ENCODE measurements at regions not wholly inside any gene's neighbourhood (a gene's known extent, or its start where the extent isn't known, plus 50 kb on each side); places are given as distances from the start of the nearest gene placed in this dataset.

- no peak for DNase-seq
These were observed 256.5 kb downstream of the MYCN start for GRCh38 chr2:16196687-16197503.

- no peak for DNase-seq
These were observed 255.3 kb downstream of the MYCN start for GRCh38 chr2:16195681-16196070.

DNA sequence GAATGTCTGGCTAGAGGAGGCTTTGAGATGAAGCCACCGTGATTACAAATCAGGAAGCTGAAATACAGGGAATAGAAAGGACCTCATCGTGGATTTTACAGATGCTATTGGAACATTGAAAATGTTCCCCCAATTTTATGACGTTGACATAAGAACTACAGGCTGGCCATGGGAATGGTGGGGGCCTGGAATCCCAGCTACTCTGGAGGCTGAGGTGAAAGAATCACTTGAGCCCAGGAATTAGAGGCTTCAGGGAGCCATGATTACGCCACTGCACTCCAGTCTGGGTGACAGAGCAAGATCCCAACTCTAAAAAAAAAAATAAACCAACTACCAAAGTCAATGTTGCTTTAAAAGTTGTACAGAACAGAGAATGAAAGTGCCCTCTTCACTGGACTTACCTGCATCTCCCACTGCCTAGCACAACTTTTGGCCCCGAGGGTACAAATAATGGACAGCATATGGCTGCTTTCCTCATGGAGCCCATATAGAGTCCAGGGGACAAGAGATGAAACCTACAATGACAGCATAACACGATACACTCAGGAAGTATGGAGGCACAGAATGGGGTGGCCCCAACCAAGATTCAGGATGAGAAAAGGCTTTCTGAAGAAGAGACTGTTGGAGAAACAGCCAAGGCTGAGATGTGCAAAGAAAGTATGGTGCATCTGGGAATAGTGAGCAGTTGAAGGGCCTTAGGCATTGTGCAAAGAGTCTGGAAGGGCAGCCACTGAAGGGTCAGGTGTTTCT, 254.8 kb downstream of the MYCN start:
- no peak for DNase-seq

GRCh38 chr2:16194530-16194929, 254.2 kb downstream of the MYCN start:
- no peak for DNase-seq

DNA sequence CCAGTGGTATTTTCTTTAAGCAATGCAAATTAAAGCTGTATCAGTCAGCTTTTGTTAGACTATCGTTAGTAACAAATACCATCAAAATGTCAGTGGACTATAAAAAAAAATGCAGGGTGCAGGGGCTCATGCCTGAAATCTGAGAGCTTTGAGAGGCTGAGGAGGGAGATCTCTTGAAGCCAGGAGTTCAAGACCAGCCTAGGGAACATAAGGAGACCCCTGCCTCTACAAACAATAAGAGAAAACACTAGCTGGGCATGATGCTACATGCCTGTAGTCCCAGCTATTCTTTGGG, 253.7 kb downstream of the MYCN start:
- no peak for DNase-seq

DNA sequence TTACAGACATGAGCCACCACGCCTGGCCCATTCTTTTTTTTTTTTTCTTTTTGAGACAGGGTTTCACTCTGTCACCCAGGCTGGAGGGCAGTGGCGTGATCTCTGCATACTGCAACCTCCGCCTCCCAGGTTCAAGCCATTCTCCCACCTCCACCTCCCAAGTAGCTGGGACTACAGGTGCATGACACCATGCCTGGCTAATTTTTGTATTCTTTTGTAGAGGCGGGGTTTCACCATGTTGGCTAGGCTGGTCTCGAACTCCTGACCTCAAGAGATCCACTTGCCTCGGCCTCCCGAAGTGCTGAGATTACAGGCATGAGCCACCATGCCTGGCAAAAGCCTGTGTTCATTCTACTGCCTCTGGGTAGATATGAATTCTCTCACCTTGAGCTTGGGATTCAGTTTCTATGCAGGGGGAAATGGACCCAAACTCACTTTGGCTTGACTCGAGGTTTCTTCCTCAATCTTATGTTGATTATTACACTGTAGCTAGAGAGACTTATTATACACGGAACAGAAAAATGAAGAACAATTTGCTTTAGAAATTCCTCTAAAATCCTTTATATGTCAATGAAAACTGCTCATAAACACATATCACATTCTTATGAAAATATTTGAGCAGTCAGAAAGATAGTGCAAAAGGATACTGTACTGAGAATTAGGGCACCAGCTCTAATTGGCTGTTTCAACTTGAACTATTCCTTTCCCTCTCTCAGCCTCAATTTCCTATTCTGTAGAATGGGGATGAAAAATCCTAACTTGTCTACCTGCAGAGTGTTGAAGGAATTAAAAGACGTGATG, 252.3 kb downstream of the MYCN start:
- DNase-seq = no peak

DNA sequence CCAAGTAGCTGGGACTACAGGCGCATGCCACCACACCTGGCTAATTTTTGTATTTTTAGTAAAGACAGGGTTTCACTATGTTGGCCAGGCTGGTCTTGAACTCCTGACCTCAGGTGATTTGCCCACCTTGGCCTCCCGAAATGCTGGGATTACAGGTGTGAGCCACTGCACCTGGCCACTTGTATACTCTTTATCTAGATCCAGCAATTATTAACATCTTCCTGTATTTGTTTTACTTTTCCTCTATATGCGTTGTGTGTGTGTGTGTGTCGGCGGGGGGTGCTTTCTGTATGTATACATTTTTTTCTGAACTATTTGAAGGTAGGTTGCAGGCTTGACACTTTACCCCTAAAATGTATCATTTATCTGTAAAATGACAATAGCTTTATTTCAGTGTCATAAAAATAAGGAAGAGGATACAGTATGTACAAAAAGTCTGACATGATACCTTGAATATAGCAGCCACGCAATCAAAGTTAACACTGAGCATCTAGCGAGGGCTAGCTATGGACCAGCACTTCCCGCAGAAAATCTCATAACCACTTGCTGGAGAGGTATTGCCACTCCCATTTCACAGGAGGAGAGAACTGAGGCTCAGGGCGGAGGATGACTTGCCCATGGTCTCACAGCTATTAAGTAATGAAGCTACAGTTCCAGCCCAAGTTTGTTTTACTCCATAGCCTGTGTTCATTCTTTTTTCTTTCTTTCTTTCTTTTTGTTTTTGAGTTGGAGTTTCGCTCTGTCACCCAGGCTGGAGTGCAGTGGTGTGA, 251.3 kb downstream of the MYCN start:
- DNase-seq = no peak

DNA sequence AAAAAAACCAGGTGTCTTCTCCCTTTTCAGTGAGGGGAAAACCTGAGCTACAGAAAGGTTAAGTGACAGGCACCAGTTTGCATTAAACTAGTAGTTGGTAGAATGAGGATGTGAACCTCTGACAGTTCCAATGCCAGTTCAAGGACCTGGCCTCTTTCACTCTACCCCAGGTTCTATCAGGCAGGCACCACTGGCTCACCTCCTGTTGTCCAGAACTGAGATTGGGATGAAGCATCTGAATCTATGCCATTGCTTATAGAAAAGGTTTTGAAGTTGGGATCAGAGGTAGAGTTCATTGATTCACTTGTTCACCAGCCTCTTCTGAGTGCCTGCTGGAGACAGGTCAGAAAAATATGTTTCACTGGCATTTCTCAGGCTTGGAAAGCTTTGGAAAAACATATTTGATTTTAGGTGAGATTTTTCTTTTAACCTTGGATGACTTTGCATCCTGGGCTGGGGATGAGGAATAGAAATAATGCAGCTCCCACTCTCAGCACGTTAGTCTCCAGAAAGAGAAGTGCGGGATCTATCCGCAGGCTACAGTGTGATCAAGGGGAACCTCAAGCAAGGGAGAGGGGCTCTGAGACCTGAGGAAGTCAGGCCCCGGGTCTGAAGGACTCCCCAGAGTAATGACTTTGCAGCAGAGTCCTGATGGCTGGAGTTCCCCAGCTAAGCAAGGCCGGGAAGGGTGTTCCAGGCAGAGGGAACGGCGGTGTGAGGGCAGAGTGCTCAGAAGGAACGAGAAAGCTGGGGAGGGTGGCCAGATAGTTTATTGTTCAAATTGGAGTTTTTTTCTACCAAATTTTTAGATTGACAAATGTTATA, 250.3 kb downstream of the MYCN start:
- no peak for DNase-seq

GRCh38 chr2:16189836-16190160, 249.4 kb downstream of the MYCN start:
- DNase-seq = no peak

DNA sequence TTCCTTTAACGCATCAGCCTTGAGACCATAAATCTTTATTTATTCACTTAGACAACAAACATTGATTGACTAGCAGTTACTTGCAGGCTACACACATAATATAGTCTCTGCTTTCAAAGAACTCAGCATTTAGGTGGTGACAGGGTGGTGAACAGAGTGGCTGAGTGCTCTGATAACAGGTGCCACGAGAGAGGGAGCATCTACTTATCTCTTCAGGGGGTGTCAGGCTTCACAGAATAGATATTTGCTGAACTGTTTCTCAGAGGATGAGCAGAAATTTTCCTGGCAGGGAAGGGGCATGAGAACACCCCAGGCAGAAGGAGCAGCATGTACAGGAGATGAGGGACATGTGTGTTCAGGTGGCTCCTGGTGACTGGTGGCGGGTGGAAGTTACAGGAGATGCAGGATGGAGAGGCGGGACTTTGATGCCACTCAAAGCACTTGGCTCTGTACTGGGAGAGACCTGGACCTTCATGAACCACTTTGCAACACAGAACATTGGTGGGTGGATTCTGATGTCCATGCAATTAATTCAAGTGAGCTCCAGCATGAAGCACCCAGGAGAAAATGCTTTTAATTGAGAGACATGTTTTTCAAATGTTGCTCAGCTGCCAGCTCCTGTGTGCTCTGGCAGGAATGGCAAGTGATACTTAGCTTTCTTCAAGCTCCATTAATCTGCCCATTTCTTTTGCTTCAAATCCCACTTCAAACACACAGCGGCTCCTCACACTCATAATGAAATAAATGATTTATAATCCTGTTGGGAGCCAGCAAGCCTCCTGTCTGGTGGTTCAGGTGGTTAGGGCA, 248.9 kb downstream of the MYCN start:
- DNase-seq = no peak

- no peak for DNase-seq
These were observed 248.0 kb downstream of the MYCN start for GRCh38 chr2:16188261-16188890.

- DNase-seq = no peak
These were observed 247.1 kb downstream of the MYCN start for GRCh38 chr2:16187482-16187817.

GRCh38 chr2:16186661-16187481, 246.5 kb downstream of the MYCN start:
- DNase-seq = no peak

GRCh38 chr2:16185801-16186272, 245.5 kb downstream of the MYCN start:
- no peak for DNase-seq

GRCh38 chr2:16184945-16185660, 244.8 kb downstream of the MYCN start:
- DNase-seq = no peak

DNA sequence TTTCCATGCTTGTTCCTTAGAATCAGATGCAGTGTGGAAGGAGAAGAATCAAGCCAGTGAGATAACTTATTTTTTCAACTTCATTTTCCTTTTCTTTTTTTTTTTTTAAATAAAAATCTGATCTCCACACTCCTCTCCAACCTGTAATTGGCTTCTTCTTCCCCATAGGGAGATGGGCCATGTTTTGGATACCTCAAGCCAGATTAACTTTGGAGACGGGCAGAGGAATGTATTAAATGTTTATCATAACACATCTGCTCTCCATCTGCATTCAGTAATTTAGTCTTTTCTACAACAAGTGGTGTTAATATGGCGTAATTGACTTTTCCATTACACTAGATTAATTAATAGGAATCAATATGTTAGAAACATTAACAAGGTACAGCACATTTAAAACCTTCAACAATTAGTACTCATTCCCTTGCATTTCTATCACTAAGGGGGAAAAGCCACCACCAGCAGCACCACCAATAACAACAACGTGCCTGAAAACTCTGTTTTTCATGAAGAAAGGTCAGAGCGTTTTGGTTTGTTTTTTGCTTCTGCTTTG, 244.1 kb downstream of the MYCN start:
- DNase-seq = no peak

DNA sequence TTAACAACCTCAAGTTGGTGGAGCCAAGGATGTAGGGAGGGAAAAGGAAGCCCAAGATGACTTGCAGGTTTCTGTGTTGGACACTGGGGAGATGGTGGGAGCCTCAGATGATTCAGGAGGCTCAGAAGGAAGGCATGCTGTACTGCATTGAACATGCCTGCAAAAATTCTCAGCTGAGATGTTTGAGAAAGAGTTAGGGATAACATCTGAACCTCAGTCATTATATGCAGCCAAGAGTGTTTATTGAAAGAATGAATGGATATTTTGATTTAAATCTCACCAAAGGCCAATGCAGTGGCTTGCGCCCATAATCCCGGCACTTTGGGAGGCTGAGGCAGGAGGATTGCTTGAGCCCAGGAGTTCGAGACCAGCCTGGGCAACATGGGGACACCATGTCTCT, 243.0 kb downstream of the MYCN start:
- no peak for DNase-seq

GRCh38 chr2:16182841-16183240, 242.5 kb downstream of the MYCN start:
- no peak for DNase-seq
